Mucosa of descending colon (tissue), 3 donors: ENCODE measurements at regions not wholly inside any gene's neighbourhood (a gene's known extent, or its start where the extent isn't known, plus 50 kb on each side); places are given as distances from the start of the nearest gene placed in this dataset.

Source experiments
- ATAC-seq: fragments of 200-7000 bp; cut with Tn5 transposase; one replicate; pipeline ENCODE4 v1.9.1; 2020; ENCODE audit warnings: mild to moderate bottlenecking, moderate library complexity
- DNase-seq, 3 donors: peaks; one replicate each; pipeline ENCODE4 v3.0.0-alpha.2; 2020
- H3K36me3 ChIP-seq: fragments of 200-600 bp; one replicate; pipeline ENCODE4 v1.8.0; 2021; ENCODE audit warnings: low read depth, mild to moderate bottlenecking
- H3K4me1 ChIP-seq: fragments of 200-600 bp; one replicate; pipeline ENCODE4 v1.8.0; 2021; ENCODE audit warnings: low read depth, mild to moderate bottlenecking
- H3K4me3 ChIP-seq: fragments of 200-600 bp; one replicate; pipeline ENCODE4 v1.8.0; 2021; ENCODE audit warnings: mild to moderate bottlenecking
- H3K9me3 ChIP-seq: fragments of 200-600 bp; one replicate; pipeline ENCODE4 v1.8.0; 2021; ENCODE audit warnings: mild to moderate bottlenecking
- intact Hi-C, 2 donors: fragments of 100-400 bp; cut with DNase I in 1 of 2; cut with micrococcal nuclease in 1 of 2; formaldehyde crosslinking; loops; one replicate each; pipeline versions ENCODE4 v1.11.0 to v1.11.1; 2022; cut with DNase I, micrococcal nuclease
- TF ChIP-seq, protein P1 (sequence below): fragments of 200-600 bp; IDR thresholded peaks from one replicate; pipeline ENCODE4 v1.8.0; 2022; ENCODE audit warnings: antibody characterized with exemption, mild to moderate bottlenecking
- donor health status: DM: no; HTN: no; CAD: no; lungs with moderate emphysema.
- donor health status: DM: no; HTN: no; CAD: no.
- donor health status: DM: no; HTN: yes; CAD: no.

DNA sequence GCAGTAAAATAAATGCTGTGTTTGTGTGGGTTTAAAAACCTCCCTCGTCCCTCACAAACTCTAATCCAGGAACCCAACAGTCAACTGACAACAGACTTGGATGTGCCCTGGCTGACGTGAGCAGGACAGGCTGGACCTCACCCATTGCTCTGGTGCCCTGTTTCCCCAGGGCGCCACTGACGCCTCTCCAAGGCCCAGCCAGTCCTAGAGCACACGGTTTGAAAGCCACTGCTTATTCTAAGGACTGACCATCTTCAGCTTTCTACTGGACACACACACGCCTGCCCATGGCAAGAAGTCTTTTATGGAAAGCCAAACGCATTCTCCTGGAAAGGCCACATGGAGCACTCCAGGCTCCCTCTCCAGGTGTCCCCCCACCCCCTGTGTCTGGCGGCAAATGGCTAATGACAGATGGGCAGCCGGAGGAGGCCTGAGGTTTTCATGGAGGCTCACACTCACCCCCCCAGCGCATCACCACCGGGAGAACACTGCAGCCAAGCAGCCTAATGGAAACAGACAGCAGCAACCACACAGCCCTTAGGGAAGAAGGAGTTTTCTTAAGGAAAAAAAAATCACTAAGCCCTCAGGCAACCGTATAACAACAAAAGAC lies 319.2 kb downstream of the SOX9 start:
- peaks cover 25% of the 10 kb centered on the region for H3K4me1 ChIP-seq
- TF ChIP-seq, protein P1, sequence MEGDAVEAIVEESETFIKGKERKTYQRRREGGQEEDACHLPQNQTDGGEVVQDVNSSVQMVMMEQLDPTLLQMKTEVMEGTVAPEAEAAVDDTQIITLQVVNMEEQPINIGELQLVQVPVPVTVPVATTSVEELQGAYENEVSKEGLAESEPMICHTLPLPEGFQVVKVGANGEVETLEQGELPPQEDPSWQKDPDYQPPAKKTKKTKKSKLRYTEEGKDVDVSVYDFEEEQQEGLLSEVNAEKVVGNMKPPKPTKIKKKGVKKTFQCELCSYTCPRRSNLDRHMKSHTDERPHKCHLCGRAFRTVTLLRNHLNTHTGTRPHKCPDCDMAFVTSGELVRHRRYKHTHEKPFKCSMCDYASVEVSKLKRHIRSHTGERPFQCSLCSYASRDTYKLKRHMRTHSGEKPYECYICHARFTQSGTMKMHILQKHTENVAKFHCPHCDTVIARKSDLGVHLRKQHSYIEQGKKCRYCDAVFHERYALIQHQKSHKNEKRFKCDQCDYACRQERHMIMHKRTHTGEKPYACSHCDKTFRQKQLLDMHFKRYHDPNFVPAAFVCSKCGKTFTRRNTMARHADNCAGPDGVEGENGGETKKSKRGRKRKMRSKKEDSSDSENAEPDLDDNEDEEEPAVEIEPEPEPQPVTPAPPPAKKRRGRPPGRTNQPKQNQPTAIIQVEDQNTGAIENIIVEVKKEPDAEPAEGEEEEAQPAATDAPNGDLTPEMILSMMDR: no peak
- intact Hi-C loops: no loop called here
- no peak overlapping the region for H3K4me3 ChIP-seq
- ATAC-seq (no peak), DNase-seq (no peak)
- H3K36me3 ChIP-seq: no peaks in the 10 kb centered on the region
- no peaks in the 10 kb centered on the region for H3K9me3 ChIP-seq

DNA sequence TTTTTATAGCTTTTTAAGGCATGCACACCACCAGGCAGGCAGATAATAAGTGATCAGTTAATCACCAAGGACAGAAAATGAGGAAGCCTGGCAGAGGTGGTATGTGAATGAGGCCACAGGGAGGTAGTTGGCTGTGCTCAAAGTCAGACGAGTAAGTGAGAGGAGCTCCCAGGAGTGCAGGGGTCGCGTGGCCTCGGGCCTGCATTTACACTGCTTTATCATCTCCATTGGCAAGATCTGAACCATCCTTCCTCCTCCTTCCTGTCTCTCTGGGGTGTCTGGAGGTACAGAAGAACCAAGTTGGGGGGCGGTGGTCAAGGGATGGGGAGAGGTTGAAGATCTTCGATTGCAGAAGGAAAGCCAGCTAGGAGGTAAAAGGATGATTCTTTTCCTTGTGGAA lies 320.1 kb downstream of the SOX9 start:
- H3K9me3 ChIP-seq: no peaks in the 10 kb centered on the region
- no peaks in the 10 kb centered on the region for H3K36me3 ChIP-seq
- no peak for DNase-seq
- H3K4me1 ChIP-seq: peaks cover 27% of the 10 kb centered on the region
- TF ChIP-seq, protein P1: no peak
- no peak for ATAC-seq
- intact Hi-C loops: no loop called here
- H3K4me3 ChIP-seq: no peak overlapping the region

DNA sequence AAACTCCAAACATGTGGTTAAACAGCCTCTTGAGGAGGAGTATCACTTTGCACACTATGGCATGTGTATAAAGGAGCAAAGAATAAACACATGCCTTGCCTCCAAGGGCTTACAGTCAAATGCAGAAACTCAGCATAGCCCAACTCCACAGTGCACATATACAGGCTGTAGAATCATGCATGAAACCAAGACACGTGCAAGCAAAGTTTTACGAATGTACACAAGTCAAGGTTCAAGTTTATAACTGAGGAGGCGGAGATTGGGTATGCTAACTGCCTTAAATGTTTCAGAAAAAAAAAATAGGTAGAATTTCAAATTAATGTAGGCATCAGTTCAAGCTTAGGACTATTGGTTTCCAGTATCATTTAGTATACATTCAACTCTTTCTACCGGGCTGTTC lies 321.1 kb downstream of the SOX9 start:
- DNase-seq (peak in 1 of 3 donors; percentile 53), ATAC-seq (peak; percentile 57)

DNA sequence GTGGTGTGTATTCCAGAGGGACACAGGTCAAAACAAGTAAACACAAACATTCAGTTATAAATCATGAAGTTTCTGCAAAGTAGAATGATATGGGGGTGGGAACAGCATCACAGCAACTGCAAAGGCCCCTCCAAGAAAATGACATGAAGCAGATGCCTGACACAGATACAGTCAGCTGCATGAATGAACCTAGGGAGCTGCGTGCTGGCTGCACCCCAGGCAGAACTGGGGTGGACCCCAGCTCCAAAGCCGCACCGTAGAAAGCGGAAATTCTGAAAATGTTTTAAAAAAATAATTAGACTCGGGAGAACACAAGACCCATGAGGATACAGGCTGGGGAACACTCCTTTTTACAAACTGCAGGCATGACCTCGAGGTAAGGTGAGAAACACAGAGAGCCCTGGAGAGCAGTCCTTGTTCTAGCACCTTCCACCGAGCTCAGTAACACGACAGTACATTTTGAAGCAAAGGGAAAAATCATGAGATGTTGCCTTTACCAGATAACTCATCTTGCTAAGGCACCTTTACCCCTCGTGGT lies 323.8 kb downstream of the SOX9 start:
- peaks cover 38% of the 10 kb centered on the region for H3K4me1 ChIP-seq
- H3K9me3 ChIP-seq: no peaks in the 10 kb centered on the region
- ATAC-seq: peak; percentile 20
- H3K4me3 ChIP-seq: no peak overlapping the region
- TF ChIP-seq, protein P1: no peak
- no peak for DNase-seq
- H3K36me3 ChIP-seq: no peaks in the 10 kb centered on the region
- intact Hi-C loops: no loop called here

More for the DNA sequence above, 321.1 kb downstream of the SOX9 start:
- peaks cover 30% of the 10 kb centered on the region for H3K4me1 ChIP-seq
- no peaks in the 10 kb centered on the region for H3K36me3 ChIP-seq
- TF ChIP-seq, protein P1: no peak
- H3K9me3 ChIP-seq: no peaks in the 10 kb centered on the region
- intact Hi-C loops: no loop called here
- no peak overlapping the region for H3K4me3 ChIP-seq

DNA sequence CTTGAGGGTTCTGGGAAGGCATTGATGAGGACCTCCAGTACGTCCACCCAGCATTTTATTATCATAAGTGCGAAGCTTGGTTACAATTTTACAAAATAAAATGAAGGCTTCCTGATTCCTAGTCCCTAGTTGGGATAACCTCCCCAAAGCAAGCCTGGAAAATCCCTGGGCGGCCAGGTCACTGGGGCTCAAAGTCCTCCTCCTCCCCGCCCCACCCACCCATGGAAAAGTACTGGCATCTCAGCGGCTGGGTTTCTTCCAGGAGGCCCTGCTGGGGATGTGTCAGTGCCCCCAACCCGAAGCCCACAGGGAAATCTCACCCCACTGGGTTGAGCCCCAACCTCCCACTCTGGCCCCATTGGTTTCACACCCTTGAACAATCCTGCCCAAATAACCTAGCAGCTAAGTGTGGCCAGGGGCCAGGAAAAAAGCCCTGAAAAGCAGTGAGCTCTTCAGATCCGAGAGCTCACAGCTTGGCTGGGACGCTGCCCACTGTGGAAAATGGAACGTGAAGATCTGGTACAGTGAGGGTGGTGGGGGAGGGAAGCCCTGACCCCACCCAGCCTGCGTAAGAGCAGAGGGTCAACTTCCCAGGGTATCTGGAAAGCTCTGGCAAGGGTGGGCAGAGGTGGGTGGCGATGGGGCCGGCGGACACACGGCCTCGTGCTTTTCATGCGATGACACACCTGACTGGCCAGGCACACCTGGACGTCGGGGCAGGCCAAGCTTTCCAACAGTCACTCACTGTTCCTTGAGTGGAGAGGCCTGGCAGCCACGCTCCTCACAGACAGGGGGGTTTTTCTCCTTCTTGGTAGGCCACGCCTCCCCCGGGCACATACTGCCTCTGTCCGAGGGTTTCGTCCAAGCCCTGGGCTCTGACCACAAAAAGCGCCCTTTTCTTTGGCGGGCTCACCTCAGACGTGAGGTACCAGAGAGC lies 324.5 kb downstream of the SOX9 start:
- no peaks in the 10 kb centered on the region for H3K36me3 ChIP-seq
- peak; percentile 71 to 80 (median 75) for DNase-seq

More for the DNA sequence above, 324.5 kb downstream of the SOX9 start:
- TF ChIP-seq, protein P1: no peak
- no peaks in the 10 kb centered on the region for H3K9me3 ChIP-seq
- H3K4me1 ChIP-seq: peaks cover 38% of the 10 kb centered on the region
- no peak overlapping the region for H3K4me3 ChIP-seq
- peak; percentile 73 for ATAC-seq
- intact Hi-C loops: no loop called here
